ENCODE measurements at regions not wholly inside any gene's neighbourhood (a gene's known extent, or its start where the extent isn't known, plus 50 kb on each side); places are given as distances from the start of the nearest gene placed in this dataset.
A peak's percentile ranks its signal among the peaks of the same experiment; 100 is the strongest.

DNA sequence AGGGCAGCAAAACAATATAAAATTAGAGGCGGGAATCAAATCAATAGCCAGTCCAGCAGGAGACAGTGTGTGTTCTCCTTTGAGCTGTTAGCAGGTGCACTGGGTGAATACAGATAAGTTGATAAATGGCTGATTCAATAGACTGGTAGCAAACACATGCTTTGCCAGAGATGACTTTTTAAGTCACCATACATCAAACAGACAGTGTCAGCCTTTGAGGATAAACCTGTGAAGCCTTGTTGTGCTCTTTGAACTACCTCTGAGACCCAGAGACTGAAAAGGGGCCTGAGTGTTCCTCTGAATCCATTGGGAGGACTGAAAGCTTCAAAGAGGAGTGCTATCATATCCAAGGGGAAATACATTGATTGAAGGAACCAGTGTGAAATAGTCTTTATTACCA is 301.9 kb downstream of the RASEF start:
- peaks cover 33% of the 10 kb centered on the region for H3K4me1 ChIP-seq (ENCODE audit: insufficient read depth, low read length)
- H3K9me3 ChIP-seq (ENCODE audit: insufficient read depth, low read length, severe bottlenecking), result no peaks in the 10 kb centered on the region
- ATAC-seq (ENCODE audit: insufficient read depth, low read depth), result no peak
- DNase-seq, result no peak
- H3K27ac ChIP-seq (ENCODE audit: low read length), result no peak overlapping the region
- H4K20me1 ChIP-seq (ENCODE audit: insufficient read depth, low read length), result no peaks in the 10 kb centered on the region
- no peak overlapping the region for H3K4me3 ChIP-seq (ENCODE audit: low read depth in 1 of 2, low read length in 2 of 2)
- no peaks in the 10 kb centered on the region for H3K79me2 ChIP-seq (ENCODE audit: insufficient read depth, low read length)
- H3K4me2 ChIP-seq (ENCODE audit: insufficient read depth, low read length), result no peak overlapping the region
- TF ChIP-seq, protein P1, sequence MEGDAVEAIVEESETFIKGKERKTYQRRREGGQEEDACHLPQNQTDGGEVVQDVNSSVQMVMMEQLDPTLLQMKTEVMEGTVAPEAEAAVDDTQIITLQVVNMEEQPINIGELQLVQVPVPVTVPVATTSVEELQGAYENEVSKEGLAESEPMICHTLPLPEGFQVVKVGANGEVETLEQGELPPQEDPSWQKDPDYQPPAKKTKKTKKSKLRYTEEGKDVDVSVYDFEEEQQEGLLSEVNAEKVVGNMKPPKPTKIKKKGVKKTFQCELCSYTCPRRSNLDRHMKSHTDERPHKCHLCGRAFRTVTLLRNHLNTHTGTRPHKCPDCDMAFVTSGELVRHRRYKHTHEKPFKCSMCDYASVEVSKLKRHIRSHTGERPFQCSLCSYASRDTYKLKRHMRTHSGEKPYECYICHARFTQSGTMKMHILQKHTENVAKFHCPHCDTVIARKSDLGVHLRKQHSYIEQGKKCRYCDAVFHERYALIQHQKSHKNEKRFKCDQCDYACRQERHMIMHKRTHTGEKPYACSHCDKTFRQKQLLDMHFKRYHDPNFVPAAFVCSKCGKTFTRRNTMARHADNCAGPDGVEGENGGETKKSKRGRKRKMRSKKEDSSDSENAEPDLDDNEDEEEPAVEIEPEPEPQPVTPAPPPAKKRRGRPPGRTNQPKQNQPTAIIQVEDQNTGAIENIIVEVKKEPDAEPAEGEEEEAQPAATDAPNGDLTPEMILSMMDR (IDR thresholded peaks at IDR 0.05; ENCODE audit: borderline replicate concordance, extremely low read depth, low read length, poor library complexity, severe bottlenecking), result no peak
- no peak for TF ChIP-seq EZH2 (IDR thresholded peaks at IDR 0.05; ENCODE audit: borderline replicate concordance, low read depth, low read length, severe bottlenecking)
- no peaks in the 10 kb centered on the region for H3K27me3 ChIP-seq (ENCODE audit: insufficient read depth, low read length, poor library complexity)
- H3K9ac ChIP-seq (ENCODE audit: low read depth, low read length), result no peak overlapping the region
- H2AFZ ChIP-seq (ENCODE audit: low read depth, low read length), result no peak overlapping the region
- H3K36me3 ChIP-seq (ENCODE audit: insufficient read depth, low read length), result no peaks in the 10 kb centered on the region

DNA sequence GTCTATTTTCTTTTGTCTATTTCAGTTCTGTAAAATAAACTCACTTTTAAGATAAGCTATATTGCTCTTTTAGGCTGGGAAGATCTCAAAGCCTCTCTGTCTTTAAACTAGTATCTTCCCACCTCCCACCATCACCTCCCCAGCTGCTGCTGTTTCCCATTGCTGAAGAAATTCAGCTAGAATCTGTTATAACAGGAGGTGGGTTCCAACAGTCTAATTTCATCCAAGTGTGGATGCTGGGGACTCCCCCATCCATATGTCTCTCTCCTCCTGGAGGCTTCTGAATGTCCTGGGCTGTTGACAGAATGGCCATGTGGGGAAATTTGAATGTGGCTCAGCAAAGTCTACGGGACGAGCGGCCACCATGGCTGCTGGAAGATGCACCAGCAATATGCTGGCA is 301.0 kb downstream of the RASEF start:
- no peaks in the 10 kb centered on the region for H3K9me3 ChIP-seq (ENCODE audit: insufficient read depth, low read length, severe bottlenecking)
- H3K4me1 ChIP-seq (ENCODE audit: insufficient read depth, low read length), result peaks cover 33% of the 10 kb centered on the region
- no peaks in the 10 kb centered on the region for H3K27me3 ChIP-seq (ENCODE audit: insufficient read depth, low read length, poor library complexity)
- H3K4me3 ChIP-seq (ENCODE audit: low read depth in 1 of 2, low read length in 2 of 2), result no peak overlapping the region
- no peaks in the 10 kb centered on the region for H4K20me1 ChIP-seq (ENCODE audit: insufficient read depth, low read length)
- H3K79me2 ChIP-seq (ENCODE audit: insufficient read depth, low read length), result no peaks in the 10 kb centered on the region
- DNase-seq, result no peak
- no peak for TF ChIP-seq EZH2 (IDR thresholded peaks at IDR 0.05; ENCODE audit: borderline replicate concordance, low read depth, low read length, severe bottlenecking)
- TF ChIP-seq, protein P1 (IDR thresholded peaks at IDR 0.05; ENCODE audit: borderline replicate concordance, extremely low read depth, low read length, poor library complexity, severe bottlenecking), result no peak
- no peak overlapping the region for H3K27ac ChIP-seq (ENCODE audit: low read length)
- H3K9ac ChIP-seq (ENCODE audit: low read depth, low read length), result no peak overlapping the region
- no peak overlapping the region for H2AFZ ChIP-seq (ENCODE audit: low read depth, low read length)
- H3K36me3 ChIP-seq (ENCODE audit: insufficient read depth, low read length), result no peaks in the 10 kb centered on the region
- no peak overlapping the region for H3K4me2 ChIP-seq (ENCODE audit: insufficient read depth, low read length)
- ATAC-seq (ENCODE audit: insufficient read depth, low read depth), result no peak

DNA sequence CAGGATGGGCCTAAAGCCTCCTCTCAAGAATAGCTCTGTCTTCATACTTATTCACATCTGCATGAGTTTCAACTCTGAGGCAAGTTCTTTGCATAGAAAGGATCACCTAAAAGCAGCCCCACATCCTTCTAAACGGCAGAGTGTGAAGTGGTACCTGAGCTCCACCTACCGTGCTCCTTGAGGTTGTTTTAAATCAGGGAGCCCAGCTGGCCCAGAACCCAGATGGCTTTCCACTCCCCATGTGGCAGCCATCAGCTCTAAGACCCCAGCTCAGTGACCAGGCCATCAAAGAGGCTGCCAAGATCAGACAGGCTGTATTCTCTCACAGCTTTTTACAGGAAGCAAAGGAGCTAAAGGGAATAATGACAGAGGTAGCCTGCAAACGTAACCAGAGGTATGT is 299.3 kb downstream of the RASEF start:
- Histone ChIP-seq H3K27ac (ENCODE audit: low read length) (peak overlapping the region; percentile 33), H3K9me3 (ENCODE audit: insufficient read depth, low read length, severe bottlenecking) (no peaks in the 10 kb centered on the region), H3K36me3 (ENCODE audit: insufficient read depth, low read length) (no peaks in the 10 kb centered on the region), H3K4me3 (ENCODE audit: low read depth in 1 of 2, low read length in 2 of 2) (no peak overlapping the region), H4K20me1 (ENCODE audit: insufficient read depth, low read length) (no peaks in the 10 kb centered on the region), H2AFZ (ENCODE audit: low read depth, low read length) (no peak overlapping the region), H3K4me1 (ENCODE audit: insufficient read depth, low read length) (peaks cover 31% of the 10 kb centered on the region), H3K27me3 (ENCODE audit: insufficient read depth, low read length, poor library complexity) (no peaks in the 10 kb centered on the region), H3K4me2 (ENCODE audit: insufficient read depth, low read length) (no peak overlapping the region), H3K79me2 (ENCODE audit: insufficient read depth, low read length) (no peaks in the 10 kb centered on the region), H3K9ac (ENCODE audit: low read depth, low read length) (no peak overlapping the region)
- TF ChIP-seq, protein P1 (IDR thresholded peaks at IDR 0.05; ENCODE audit: borderline replicate concordance, extremely low read depth, low read length, poor library complexity, severe bottlenecking), result peak; percentile 15
- TF ChIP-seq EZH2 (IDR thresholded peaks at IDR 0.05; ENCODE audit: borderline replicate concordance, low read depth, low read length, severe bottlenecking), result no peak
- DNase-seq, result no peak
- ATAC-seq (ENCODE audit: insufficient read depth, low read depth), result no peak
